ENCODE measurements at regions not wholly inside any gene's neighbourhood (a gene's known extent, or its start where the extent isn't known, plus 50 kb on each side); places are given as distances from the start of the nearest gene placed in this dataset.

DNA sequence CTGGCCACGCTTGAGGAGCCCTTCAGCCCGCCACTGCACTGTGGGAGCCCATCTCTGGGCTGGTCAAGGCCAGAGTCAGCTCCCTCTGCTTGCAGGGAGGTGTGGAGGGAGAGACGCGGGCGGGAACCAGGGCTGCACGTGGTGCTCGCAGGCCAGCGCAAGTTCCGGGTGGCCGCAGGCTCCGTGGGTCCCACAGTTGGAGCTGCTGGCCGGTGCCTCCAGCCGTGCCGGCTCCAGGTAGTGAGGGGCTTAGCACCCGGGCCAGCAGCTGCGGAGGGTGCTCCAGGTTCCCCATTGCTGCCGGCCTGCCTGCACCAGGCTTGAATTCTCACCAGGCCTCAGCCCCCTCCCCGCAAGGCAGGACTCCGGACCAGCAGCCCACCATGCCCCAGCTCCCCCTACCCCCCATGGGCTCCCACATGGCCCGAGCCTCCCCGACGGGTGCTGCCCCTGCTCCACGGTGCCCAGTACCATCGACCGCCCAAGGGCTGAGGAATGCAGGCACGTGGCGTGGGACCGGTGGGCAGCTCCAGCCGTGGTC is 192.8 kb upstream of the IZUMO3 start:
- CTCF ChIA-PET = no interaction called here
- no peak for TF ChIP-seq L3MBTL2 (conservative IDR thresholded peaks at IDR 0.05)
- no peak for TF ChIP-seq ARNT (IDR thresholded peaks at IDR 0.05)
- TF ChIP-seq LEF1 (IDR thresholded peaks at IDR 0.05; ENCODE audit: borderline replicate concordance) = no peak
- TF ChIP-seq FOXM1 (IDR thresholded peaks at IDR 0.05; ENCODE audit: borderline replicate concordance) = no peak

DNA sequence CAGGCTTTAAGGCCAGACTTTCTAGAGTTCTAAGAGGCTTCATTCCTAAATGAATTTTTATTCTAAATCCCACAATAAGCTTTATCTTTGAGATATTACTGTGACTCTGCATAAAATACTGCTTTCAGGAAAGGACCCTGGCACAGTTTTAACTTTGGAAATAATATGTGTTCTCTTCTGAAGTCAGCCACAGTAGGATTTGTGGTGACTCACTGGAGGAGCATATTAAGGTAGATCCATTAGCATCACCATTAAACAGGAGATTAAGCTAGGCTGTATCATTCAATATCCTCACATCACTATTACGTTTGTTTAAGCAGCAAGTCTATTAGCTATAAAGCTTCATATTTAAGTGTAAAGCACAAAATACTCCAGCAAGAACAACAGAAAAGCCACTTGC is 186.1 kb upstream of the IZUMO3 start:
- POLR2A ChIA-PET = no interaction called here
- TF ChIP-seq HDGF (IDR thresholded peaks at IDR 0.05; ENCODE audit: borderline replicate concordance) (no peak), LEF1 (IDR thresholded peaks at IDR 0.05; ENCODE audit: borderline replicate concordance) (no peak)
- CTCF ChIA-PET = no interaction called here
- DNase-seq (ENCODE audit: extremely low spot score) = no peak

More for the DNA sequence above, 192.8 kb upstream of the IZUMO3 start:
- POLR2A ChIA-PET = no interaction called here
- DNase-seq (ENCODE audit: extremely low spot score) = no peak

DNA sequence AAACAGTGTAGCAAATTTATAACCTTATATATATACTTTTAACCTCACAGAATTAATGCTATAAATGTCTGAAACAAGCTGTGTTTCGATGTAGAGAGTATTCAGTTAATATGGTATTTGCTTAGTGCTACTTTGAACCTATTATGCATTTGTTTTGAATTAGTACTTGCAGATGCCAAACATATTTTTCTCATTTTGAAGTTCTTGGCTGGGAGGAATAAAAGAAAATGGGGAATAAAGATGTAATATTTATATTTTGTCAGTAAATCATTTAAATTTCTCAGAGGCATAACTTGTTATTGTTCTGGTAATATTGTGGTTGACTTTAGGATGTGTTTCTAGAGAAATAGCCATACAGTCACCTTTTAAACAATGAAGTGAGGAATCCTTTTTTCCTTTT is 175.9 kb upstream of the IZUMO3 start:
- ChIA-PET POLR2A (no interaction called here), CTCF (no interaction called here)
- DNase-seq (ENCODE audit: extremely low spot score) = no peak
- TF ChIP-seq FOXK2 (IDR thresholded peaks at IDR 0.05) (no peak), ZNF384 (IDR thresholded peaks at IDR 0.05) (no peak), TARDBP (IDR thresholded peaks at IDR 0.05) (no peak), LEF1 (IDR thresholded peaks at IDR 0.05; ENCODE audit: borderline replicate concordance) (no peak), NFRKB (IDR thresholded peaks at IDR 0.05) (no peak), ELF4 (IDR thresholded peaks at IDR 0.05) (no peak), BHLHE40 (IDR thresholded peaks at IDR 0.05; ENCODE audit: borderline replicate concordance) (no peak), CTBP1 (IDR thresholded peaks at IDR 0.05; ENCODE audit: borderline replicate concordance) (no peak), L3MBTL2 (conservative IDR thresholded peaks at IDR 0.05) (no peak), FOXA1 (IDR thresholded peaks at IDR 0.05) (no peak), HDGF (IDR thresholded peaks at IDR 0.05; ENCODE audit: borderline replicate concordance) (no peak), SUZ12 (IDR thresholded peaks at IDR 0.05) (no peak), FOXM1 (IDR thresholded peaks at IDR 0.05; ENCODE audit: borderline replicate concordance) (no peak), ARNT (IDR thresholded peaks at IDR 0.05) (no peak), SP1 (IDR thresholded peaks at IDR 0.05) (no peak)
- TF ChIP-seq, protein P1, sequence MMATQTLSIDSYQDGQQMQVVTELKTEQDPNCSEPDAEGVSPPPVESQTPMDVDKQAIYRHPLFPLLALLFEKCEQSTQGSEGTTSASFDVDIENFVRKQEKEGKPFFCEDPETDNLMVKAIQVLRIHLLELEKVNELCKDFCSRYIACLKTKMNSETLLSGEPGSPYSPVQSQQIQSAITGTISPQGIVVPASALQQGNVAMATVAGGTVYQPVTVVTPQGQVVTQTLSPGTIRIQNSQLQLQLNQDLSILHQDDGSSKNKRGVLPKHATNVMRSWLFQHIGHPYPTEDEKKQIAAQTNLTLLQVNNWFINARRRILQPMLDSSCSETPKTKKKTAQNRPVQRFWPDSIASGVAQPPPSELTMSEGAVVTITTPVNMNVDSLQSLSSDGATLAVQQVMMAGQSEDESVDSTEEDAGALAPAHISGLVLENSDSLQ (IDR thresholded peaks at IDR 0.05) = no peak

DNA sequence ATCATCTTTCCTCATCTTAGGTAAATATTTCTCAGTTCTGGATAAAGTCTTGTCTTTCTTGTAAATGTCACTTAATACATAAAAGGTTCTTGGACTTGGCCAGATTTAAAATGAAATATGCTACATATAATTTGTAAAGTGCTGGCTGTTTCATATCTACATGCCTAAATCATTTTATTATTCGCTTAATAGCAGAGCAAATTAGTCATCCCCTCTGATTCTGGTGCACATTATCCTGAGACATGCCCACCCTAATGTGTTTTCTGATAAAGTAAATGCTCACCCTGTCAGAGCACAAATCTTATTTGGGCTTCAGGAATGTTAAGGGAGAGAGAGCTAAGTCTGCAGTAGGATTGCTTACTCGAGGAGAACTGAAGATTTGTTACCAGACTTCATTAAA is 166.5 kb upstream of the IZUMO3 start:
- DNase-seq (ENCODE audit: extremely low spot score) = no peak
- CTCF ChIA-PET = no interaction called here
- no peak for TF ChIP-seq TARDBP (IDR thresholded peaks at IDR 0.05)
- TF ChIP-seq CTBP1 (IDR thresholded peaks at IDR 0.05; ENCODE audit: borderline replicate concordance) = no peak
- no peak for TF ChIP-seq BHLHE40 (IDR thresholded peaks at IDR 0.05; ENCODE audit: borderline replicate concordance)
- no peak for TF ChIP-seq SP1 (IDR thresholded peaks at IDR 0.05)
- no peak for TF ChIP-seq SUZ12 (IDR thresholded peaks at IDR 0.05)
- no peak for TF ChIP-seq ZNF384 (IDR thresholded peaks at IDR 0.05)
- POLR2A ChIA-PET = no interaction called here

DNA sequence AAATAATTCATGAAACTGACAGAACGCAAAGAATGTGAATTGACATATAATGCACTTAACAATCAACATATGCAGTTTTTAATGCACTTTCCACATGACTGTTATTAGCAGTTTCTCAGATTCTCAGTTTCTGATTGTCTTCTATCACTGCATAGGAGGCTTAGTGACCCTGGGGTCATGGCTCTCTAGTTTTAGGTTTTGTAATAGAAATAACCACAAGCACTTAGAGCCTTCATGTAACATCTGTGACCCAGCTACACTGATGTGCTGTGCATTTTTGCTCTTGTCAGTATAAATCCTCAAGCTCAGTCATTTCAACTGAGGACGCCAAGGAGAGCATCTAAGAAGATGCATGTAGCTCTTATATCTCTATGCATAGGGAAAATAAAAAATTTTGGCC is 163.1 kb upstream of the IZUMO3 start:
- CTCF ChIA-PET = no interaction called here

DNA sequence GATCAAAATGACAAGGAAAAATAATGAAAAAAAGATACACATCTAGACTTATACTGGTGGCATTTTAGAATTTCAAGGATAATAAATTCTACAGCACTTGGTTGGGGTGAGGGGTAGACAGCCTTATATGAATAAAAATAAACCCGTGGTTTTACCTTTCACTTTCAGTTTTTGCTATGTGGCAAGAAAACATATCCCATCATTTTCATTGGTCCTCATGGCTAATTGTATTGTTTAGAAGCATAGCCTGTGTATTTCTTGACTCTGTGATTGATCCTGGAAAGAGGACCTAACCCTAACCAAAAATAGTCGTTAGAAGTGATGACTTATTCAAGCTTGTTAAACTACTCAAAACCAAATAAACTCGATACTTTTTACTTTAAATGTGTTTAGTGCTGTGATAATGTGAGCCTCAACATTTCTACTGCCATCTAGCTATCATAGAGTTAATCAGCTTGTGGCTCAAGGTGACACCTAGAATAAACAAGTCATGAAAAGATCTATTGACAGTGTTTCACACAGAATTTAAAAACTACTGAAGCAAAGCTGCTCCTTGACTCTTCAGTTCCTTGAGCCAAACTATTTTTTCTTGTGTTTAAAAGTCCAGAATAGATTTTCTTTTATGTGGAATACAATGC is 153.3 kb upstream of the IZUMO3 start:
- POLR2A ChIA-PET = no interaction called here
- DNase-seq (ENCODE audit: extremely low spot score) = no peak
- TF ChIP-seq SP1 (IDR thresholded peaks at IDR 0.05) = no peak
- TF ChIP-seq ZNF384 (IDR thresholded peaks at IDR 0.05) = no peak
- no peak for TF ChIP-seq LEF1 (IDR thresholded peaks at IDR 0.05; ENCODE audit: borderline replicate concordance)
- TF ChIP-seq, protein P1 (IDR thresholded peaks at IDR 0.05) = no peak
- TF ChIP-seq FOXA1 (IDR thresholded peaks at IDR 0.05) = no peak
- TF ChIP-seq FOXK2 (IDR thresholded peaks at IDR 0.05) = no peak
- TF ChIP-seq NFRKB (IDR thresholded peaks at IDR 0.05) = no peak
- TF ChIP-seq HDGF (IDR thresholded peaks at IDR 0.05; ENCODE audit: borderline replicate concordance) = no peak
- TF ChIP-seq SUZ12 (IDR thresholded peaks at IDR 0.05) = no peak
- TF ChIP-seq ARNT (IDR thresholded peaks at IDR 0.05) = no peak
- no peak for TF ChIP-seq BHLHE40 (IDR thresholded peaks at IDR 0.05; ENCODE audit: borderline replicate concordance)
- no peak for TF ChIP-seq FOXM1 (IDR thresholded peaks at IDR 0.05; ENCODE audit: borderline replicate concordance)
- no peak for TF ChIP-seq L3MBTL2 (conservative IDR thresholded peaks at IDR 0.05)
- TF ChIP-seq TARDBP (IDR thresholded peaks at IDR 0.05) = no peak
- CTCF ChIA-PET = no interaction called here

More for the DNA sequence above, 163.1 kb upstream of the IZUMO3 start:
- POLR2A ChIA-PET = no interaction called here
- no peak for DNase-seq (ENCODE audit: extremely low spot score)
- TF ChIP-seq ARNT (IDR thresholded peaks at IDR 0.05) = no peak
- no peak for TF ChIP-seq FOXA1 (IDR thresholded peaks at IDR 0.05)
- TF ChIP-seq FOXM1 (IDR thresholded peaks at IDR 0.05; ENCODE audit: borderline replicate concordance) = no peak
- TF ChIP-seq SUZ12 (IDR thresholded peaks at IDR 0.05) = no peak
- no peak for TF ChIP-seq LEF1 (IDR thresholded peaks at IDR 0.05; ENCODE audit: borderline replicate concordance)
- TF ChIP-seq, protein P1 (IDR thresholded peaks at IDR 0.05) = no peak
- no peak for TF ChIP-seq ELF4 (IDR thresholded peaks at IDR 0.05)
- TF ChIP-seq TARDBP (IDR thresholded peaks at IDR 0.05) = no peak
- TF ChIP-seq L3MBTL2 (conservative IDR thresholded peaks at IDR 0.05) = no peak

DNA sequence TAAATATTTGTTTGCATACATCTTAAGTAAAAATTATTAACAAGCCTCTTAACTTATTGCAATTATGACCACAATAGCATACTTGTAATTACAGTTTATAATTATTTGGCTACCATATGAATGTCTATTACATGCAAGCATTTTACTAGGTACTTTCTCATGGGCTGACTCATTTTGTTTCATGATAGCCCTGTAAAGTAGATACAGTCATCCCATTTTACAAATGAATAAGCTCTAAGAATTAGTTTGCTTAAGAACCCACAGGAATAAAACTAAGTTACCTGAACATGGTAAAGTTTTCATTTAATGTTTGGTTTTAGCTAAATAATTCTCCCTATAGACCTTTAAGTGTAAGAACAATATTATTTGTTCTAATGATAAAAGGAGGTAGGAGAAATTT is 126.6 kb upstream of the IZUMO3 start:
- no peak for DNase-seq (ENCODE audit: extremely low spot score)
- TF ChIP-seq, protein P1 (IDR thresholded peaks at IDR 0.05) = no peak
- TF ChIP-seq NFRKB (IDR thresholded peaks at IDR 0.05) (no peak), TARDBP (IDR thresholded peaks at IDR 0.05) (no peak), LEF1 (IDR thresholded peaks at IDR 0.05; ENCODE audit: borderline replicate concordance) (no peak)
- CTCF ChIA-PET = no interaction called here
- POLR2A ChIA-PET = no interaction called here

Data from HEK293T (cell line).